Glutamatergic neuron (in vitro differentiated cells): ENCODE measurements at regions not wholly inside any gene's neighbourhood (a gene's known extent, or its start where the extent isn't known, plus 50 kb on each side); places are given as distances from the start of the nearest gene placed in this dataset.

Experiments used
- DNase-seq: peaks from one replicate; pipeline ENCODE4 v3.0.0; 2022
- H3K27ac Mint-ChIP-seq: one replicate; pipeline ENCODE4 v1.8.0; 2020; ENCODE audit warnings: mild to moderate bottlenecking, mixed read lengths, inconsistent platforms; ENCODE audit not compliant: unreplicated experiment
- H3K27me3 Mint-ChIP-seq: one replicate; pipeline ENCODE4 v1.8.0; 2020; ENCODE audit warnings: mild to moderate bottlenecking, moderate library complexity, mixed read lengths, inconsistent platforms; ENCODE audit not compliant: unreplicated experiment
- H3K36me3 Mint-ChIP-seq: one replicate; pipeline ENCODE4 v1.8.0; 2020; ENCODE audit warnings: mild to moderate bottlenecking, mixed read lengths, inconsistent platforms; ENCODE audit not compliant: unreplicated experiment
- H3K4me1 Mint-ChIP-seq: one replicate; pipeline ENCODE4 v1.8.0; 2020; ENCODE audit warnings: mild to moderate bottlenecking, low read depth, mixed read lengths, inconsistent platforms; ENCODE audit not compliant: unreplicated experiment
- H3K4me3 Mint-ChIP-seq: one replicate; pipeline ENCODE4 v1.8.0; 2020; ENCODE audit warnings: mild to moderate bottlenecking, mixed read lengths, inconsistent platforms; ENCODE audit not compliant: unreplicated experiment
- H3K9me3 Mint-ChIP-seq: one replicate; pipeline ENCODE4 v1.8.0; 2020; ENCODE audit warnings: mild to moderate bottlenecking, moderate library complexity, mixed read lengths, inconsistent platforms; ENCODE audit not compliant: unreplicated experiment
- TF ChIP-seq, protein P1 (sequence below): fragments of 200-600 bp; sonication (generic); IDR thresholded peaks from one replicate; pipeline ENCODE4 v1.5.0; 2021; ENCODE audit not compliant: partially characterized antibody, unreplicated experiment

- Mint-ChIP-seq H3K36me3 (no peaks in the 10 kb centered on the region), H3K27me3 (no peaks in the 10 kb centered on the region), H3K4me1 (no peaks in the 10 kb centered on the region), H3K9me3 (peaks cover 1% of the 10 kb centered on the region), H3K27ac (no peak overlapping the region), H3K4me3 (no peak overlapping the region)
- no peak for DNase-seq
- TF ChIP-seq, protein P1, sequence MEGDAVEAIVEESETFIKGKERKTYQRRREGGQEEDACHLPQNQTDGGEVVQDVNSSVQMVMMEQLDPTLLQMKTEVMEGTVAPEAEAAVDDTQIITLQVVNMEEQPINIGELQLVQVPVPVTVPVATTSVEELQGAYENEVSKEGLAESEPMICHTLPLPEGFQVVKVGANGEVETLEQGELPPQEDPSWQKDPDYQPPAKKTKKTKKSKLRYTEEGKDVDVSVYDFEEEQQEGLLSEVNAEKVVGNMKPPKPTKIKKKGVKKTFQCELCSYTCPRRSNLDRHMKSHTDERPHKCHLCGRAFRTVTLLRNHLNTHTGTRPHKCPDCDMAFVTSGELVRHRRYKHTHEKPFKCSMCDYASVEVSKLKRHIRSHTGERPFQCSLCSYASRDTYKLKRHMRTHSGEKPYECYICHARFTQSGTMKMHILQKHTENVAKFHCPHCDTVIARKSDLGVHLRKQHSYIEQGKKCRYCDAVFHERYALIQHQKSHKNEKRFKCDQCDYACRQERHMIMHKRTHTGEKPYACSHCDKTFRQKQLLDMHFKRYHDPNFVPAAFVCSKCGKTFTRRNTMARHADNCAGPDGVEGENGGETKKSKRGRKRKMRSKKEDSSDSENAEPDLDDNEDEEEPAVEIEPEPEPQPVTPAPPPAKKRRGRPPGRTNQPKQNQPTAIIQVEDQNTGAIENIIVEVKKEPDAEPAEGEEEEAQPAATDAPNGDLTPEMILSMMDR: no peak
Measured at GRCh38 chr6:74651948-74652842, 553.7 kb downstream of the COL12A1 start.

GRCh38 chr6:74650668-74651067, 555.2 kb downstream of the COL12A1 start:
- Mint-ChIP-seq H3K9me3 (peaks cover 1% of the 10 kb centered on the region), H3K36me3 (no peaks in the 10 kb centered on the region), H3K27me3 (no peaks in the 10 kb centered on the region), H3K27ac (no peak overlapping the region), H3K4me1 (no peaks in the 10 kb centered on the region), H3K4me3 (no peak overlapping the region)
- TF ChIP-seq, protein P1: no peak
- no peak for DNase-seq

DNA sequence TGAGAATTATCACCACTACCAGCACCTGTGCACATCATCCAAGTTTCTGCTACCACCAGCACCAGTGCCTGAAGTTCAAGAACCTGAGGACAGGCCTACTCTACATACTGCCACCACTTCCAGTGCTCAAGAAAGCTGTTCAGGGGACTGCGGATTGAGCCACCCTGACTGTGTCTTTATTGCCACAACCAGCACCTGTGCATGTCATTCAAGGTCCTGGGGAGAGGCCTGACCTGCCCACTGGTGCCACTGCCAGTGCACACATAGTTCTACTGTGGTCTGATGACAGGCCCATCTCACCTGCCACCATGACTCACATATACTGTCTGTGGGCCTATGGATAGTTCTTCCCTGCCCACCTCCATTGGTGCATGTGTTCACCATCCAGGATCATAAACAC, 559.4 kb downstream of the COL12A1 start:
- H3K27me3 Mint-ChIP-seq: no peaks in the 10 kb centered on the region
- no peaks in the 10 kb centered on the region for H3K9me3 Mint-ChIP-seq
- H3K4me1 Mint-ChIP-seq: no peaks in the 10 kb centered on the region
- DNase-seq: no peak
- no peaks in the 10 kb centered on the region for H3K36me3 Mint-ChIP-seq
- no peak overlapping the region for H3K27ac Mint-ChIP-seq
- TF ChIP-seq, protein P1: no peak
- H3K4me3 Mint-ChIP-seq: no peak overlapping the region

GRCh38 chr6:74645108-74645849, 560.6 kb downstream of the COL12A1 start:
- Mint-ChIP-seq H3K4me1 (no peaks in the 10 kb centered on the region), H3K36me3 (no peaks in the 10 kb centered on the region), H3K9me3 (no peaks in the 10 kb centered on the region), H3K27ac (no peak overlapping the region), H3K27me3 (no peaks in the 10 kb centered on the region), H3K4me3 (no peak overlapping the region)
- TF ChIP-seq, protein P1: no peak
- no peak for DNase-seq

DNA sequence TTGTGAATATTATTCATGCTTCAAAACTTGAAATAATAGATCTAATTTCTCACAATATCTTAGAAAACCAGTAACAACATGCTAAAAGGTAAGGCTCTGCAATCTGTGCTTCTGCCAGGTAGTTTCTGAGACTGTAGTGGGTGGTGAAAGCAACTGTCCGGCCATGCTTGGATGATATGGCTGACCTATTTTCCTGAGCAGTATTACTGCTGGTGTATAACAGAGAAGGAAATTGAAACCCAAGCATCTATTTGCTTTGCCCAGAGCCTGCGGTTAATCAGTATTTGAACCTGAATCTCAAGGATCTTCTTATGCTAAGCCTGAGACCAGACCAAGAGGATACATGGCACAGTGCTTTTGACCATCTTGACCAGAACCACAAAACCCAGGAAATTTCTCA, 563.8 kb downstream of the COL12A1 start:
- H3K27me3 Mint-ChIP-seq: no peaks in the 10 kb centered on the region
- no peak for DNase-seq
- peaks cover 2% of the 10 kb centered on the region for H3K4me1 Mint-ChIP-seq
- H3K27ac Mint-ChIP-seq: no peak overlapping the region
- TF ChIP-seq, protein P1: no peak
- no peaks in the 10 kb centered on the region for H3K9me3 Mint-ChIP-seq
- H3K36me3 Mint-ChIP-seq: no peaks in the 10 kb centered on the region
- H3K4me3 Mint-ChIP-seq: no peak overlapping the region
